Glomerular endothelial cell (primary cell): ENCODE measurements at regions not wholly inside any gene's neighbourhood (a gene's known extent, or its start where the extent isn't known, plus 50 kb on each side); places are given as distances from the start of the nearest gene placed in this dataset.

Experiments used
- DNase-seq: peaks from one replicate; pipeline ENCODE4 v3.0.0-alpha.2; 2011; ENCODE audit warnings: low read depth, low spot score; ENCODE audit errors: extremely low read depth

GRCh38 chr10:33820531-33820930 lies 486.1 kb upstream of the NRP1 start:
- DNase-seq: no peak

- no peak for DNase-seq
Observed at GRCh38 chr10:33819206-33819605, 484.7 kb upstream of the NRP1 start.

- DNase-seq: no peak
Observed at GRCh38 chr10:33818343-33818742, 483.9 kb upstream of the NRP1 start.

- DNase-seq: no peak
Observed at GRCh38 chr10:33817605-33818004, 483.1 kb upstream of the NRP1 start.

- no peak for DNase-seq
Observed at GRCh38 chr10:33815776-33816175, 481.3 kb upstream of the NRP1 start.

GRCh38 chr10:33813871-33814270 lies 479.4 kb upstream of the NRP1 start:
- no peak for DNase-seq

- no peak for DNase-seq
Observed at GRCh38 chr10:33813415-33813814, 478.9 kb upstream of the NRP1 start.

- DNase-seq: no peak
Observed at GRCh38 chr10:33812586-33812985, 478.1 kb upstream of the NRP1 start.

GRCh38 chr10:33810986-33811385 lies 476.5 kb upstream of the NRP1 start:
- DNase-seq: no peak

GRCh38 chr10:33809732-33810131 lies 475.3 kb upstream of the NRP1 start:
- no peak for DNase-seq

- DNase-seq: no peak
Observed at GRCh38 chr10:33808475-33808874, 474.0 kb upstream of the NRP1 start.

- no peak for DNase-seq
Observed at GRCh38 chr10:33807531-33808359, 473.3 kb upstream of the NRP1 start.

GRCh38 chr10:33805831-33806230 lies 471.4 kb upstream of the NRP1 start:
- DNase-seq: no peak

GRCh38 chr10:33804584-33804983 lies 470.1 kb upstream of the NRP1 start:
- no peak for DNase-seq

- no peak for DNase-seq
Observed at GRCh38 chr10:33803248-33803647, 468.8 kb upstream of the NRP1 start.

- no peak for DNase-seq
Observed at GRCh38 chr10:33802566-33802965, 468.1 kb upstream of the NRP1 start.

GRCh38 chr10:33801705-33802104 lies 467.2 kb upstream of the NRP1 start:
- no peak for DNase-seq

- DNase-seq: no peak
Observed at GRCh38 chr10:33800986-33801385, 466.5 kb upstream of the NRP1 start.

- no peak for DNase-seq
Observed at GRCh38 chr10:33800545-33800944, 466.1 kb upstream of the NRP1 start.

- DNase-seq: no peak
Observed at GRCh38 chr10:33799944-33800323, 465.5 kb upstream of the NRP1 start.

GRCh38 chr10:33799281-33799943 lies 464.9 kb upstream of the NRP1 start:
- DNase-seq: no peak

- DNase-seq: no peak
Observed at GRCh38 chr10:33798754-33799153, 464.3 kb upstream of the NRP1 start.
